DND-41 (cell line): ENCODE measurements at regions not wholly inside any gene's neighbourhood (a gene's known extent, or its start where the extent isn't known, plus 50 kb on each side); places are given as distances from the start of the nearest gene placed in this dataset.

Experiments used
- ATAC-seq: fragments of 200-7000 bp; cut with Tn5 transposase; 3 replicates; pipeline ENCODE4 v1.9.1; 2021; ENCODE audit warnings: low read depth; ENCODE audit not compliant: insufficient read depth
- DNase-seq: peaks from one replicate; pipeline ENCODE4 v3.0.0-alpha.2; 2020
- H2AFZ ChIP-seq: 2 replicates; pipeline ENCODE4 v1.6.0; 2012; ENCODE audit warnings: low read depth, low read length
- H3K27ac ChIP-seq: 2 replicates; pipeline ENCODE4 v1.5.1; 2012; ENCODE audit warnings: low read length, inconsistent platforms
- H3K27me3 ChIP-seq: fragments of 200-600 bp; sonication (generic); 2 replicates; pipeline ENCODE4 v1.6.0; 2012; ENCODE audit warnings: low read length, mild to moderate bottlenecking, inconsistent platforms; ENCODE audit not compliant: insufficient read depth, poor library complexity
- H3K36me3 ChIP-seq: 2 replicates; pipeline ENCODE4 v1.5.1; 2012; ENCODE audit warnings: low read length, inconsistent platforms; ENCODE audit not compliant: insufficient read depth
- H3K4me1 ChIP-seq: 2 replicates; pipeline ENCODE4 v1.5.1; 2012; ENCODE audit warnings: mild to moderate bottlenecking, low read length; ENCODE audit not compliant: insufficient read depth
- H3K4me2 ChIP-seq: 2 replicates; pipeline ENCODE4 v1.6.0; 2012; ENCODE audit warnings: mild to moderate bottlenecking, moderate library complexity, low read length, inconsistent platforms; ENCODE audit not compliant: insufficient read depth
- H3K4me3 ChIP-seq, 2 experiments: fragments of 200-600 bp in 1 of 2; shearing (Covaris generic) in 1 of 2; 2 replicates each; pipeline ENCODE4 v1.5.1; 2012 to 2016; ENCODE audit warnings: inconsistent platforms in 2 of 2, low read length in 2 of 2, mild to moderate bottlenecking in 2 of 2, low read depth in 1 of 2, moderate library complexity in 1 of 2
- H3K79me2 ChIP-seq: 2 replicates; pipeline ENCODE4 v1.6.0; 2012; ENCODE audit warnings: low read length, inconsistent platforms; ENCODE audit not compliant: insufficient read depth
- H3K9ac ChIP-seq: 2 replicates; pipeline ENCODE4 v1.6.0; 2012; ENCODE audit warnings: low read depth, mild to moderate bottlenecking, inconsistent platforms, low read length, moderate library complexity
- H3K9me3 ChIP-seq: 2 replicates; pipeline ENCODE4 v1.5.1; 2012; ENCODE audit warnings: low read length, moderate library complexity, mild to moderate bottlenecking, inconsistent platforms; ENCODE audit not compliant: insufficient read depth, severe bottlenecking
- H4K20me1 ChIP-seq: 2 replicates; pipeline ENCODE4 v1.6.0; 2012; ENCODE audit warnings: low read length; ENCODE audit not compliant: insufficient read depth
- CTCF ChIP-seq: IDR thresholded peaks from 2 replicates; pipeline ENCODE4 v1.5.1; 2012; ENCODE audit warnings: borderline replicate concordance, low read length, moderate library complexity, mild to moderate bottlenecking; ENCODE audit not compliant: poor library complexity, severe bottlenecking; ENCODE audit errors: extremely low read depth
- EZH2 ChIP-seq: IDR thresholded peaks from 3 replicates; pipeline ENCODE4 v1.6.1; 2012; ENCODE audit warnings: borderline replicate concordance, low read depth, mild to moderate bottlenecking, moderate library complexity, low read length, inconsistent platforms; ENCODE audit not compliant: severe bottlenecking

- H3K36me3 ChIP-seq: no peaks in the 10 kb centered on the region
- no peak overlapping the region for H3K4me3 ChIP-seq
- no peak for TF ChIP-seq CTCF
- H3K27ac ChIP-seq: no peak overlapping the region
- no peaks in the 10 kb centered on the region for H4K20me1 ChIP-seq
- H2AFZ ChIP-seq: no peak overlapping the region
- no peak overlapping the region for H3K4me2 ChIP-seq
- H3K79me2 ChIP-seq: no peaks in the 10 kb centered on the region
- DNase-seq (no peak), ATAC-seq (no peak)
- peaks cover 4% of the 10 kb centered on the region; the same call in 1 of the 2 replicates for H3K4me1 ChIP-seq
- H3K9me3 ChIP-seq: peaks cover 11% of the 10 kb centered on the region
- H3K9ac ChIP-seq: no peak overlapping the region
- no peaks in the 10 kb centered on the region for H3K27me3 ChIP-seq
Measured at GRCh38 chr1:98107256-98107655, 186.4 kb upstream of the DPYD start.

GRCh38 chr1:98104289-98104688, 183.5 kb upstream of the DPYD start:
- Histone ChIP-seq H3K9me3 (peaks cover 11% of the 10 kb centered on the region), H4K20me1 (no peaks in the 10 kb centered on the region), H3K4me1 (peaks cover 4% of the 10 kb centered on the region; the same call in 1 of the 2 replicates), H3K27me3 (no peaks in the 10 kb centered on the region), H3K79me2 (no peaks in the 10 kb centered on the region), H3K36me3 (no peaks in the 10 kb centered on the region), H3K4me3 (no peak overlapping the region), H3K9ac (no peak overlapping the region), H2AFZ (no peak overlapping the region), H3K27ac (no peak overlapping the region), H3K4me2 (no peak overlapping the region)
- no peak for DNase-seq
- TF ChIP-seq CTCF (no peak), EZH2 (no peak)
- no peak for ATAC-seq

- H2AFZ ChIP-seq: no peak overlapping the region
Measured at GRCh38 chr1:98103617-98104285, 182.9 kb upstream of the DPYD start.

More at GRCh38 chr1:98103617-98104285, 182.9 kb upstream of the DPYD start:
- no peak for ATAC-seq
- Histone ChIP-seq H3K79me2 (no peaks in the 10 kb centered on the region), H3K4me1 (peaks cover 5% of the 10 kb centered on the region; the same call in 1 of the 2 replicates), H3K4me2 (no peak overlapping the region), H3K27me3 (no peaks in the 10 kb centered on the region), H4K20me1 (no peaks in the 10 kb centered on the region), H3K36me3 (no peaks in the 10 kb centered on the region), H3K4me3 (no peak overlapping the region), H3K9ac (no peak overlapping the region), H3K9me3 (peaks cover 11% of the 10 kb centered on the region), H3K27ac (no peak overlapping the region)
- DNase-seq: no peak
- TF ChIP-seq EZH2: no peak
- no peak for TF ChIP-seq CTCF
